ENCODE measurements at regions not wholly inside any gene's neighbourhood (a gene's known extent, or its start where the extent isn't known, plus 50 kb on each side); places are given as distances from the start of the nearest gene placed in this dataset.

- H3K9me3 Mint-ChIP-seq, result peaks cover 7% of the 10 kb centered on the region
These were observed 308.7 kb downstream of the MED10 start for GRCh38 chr5:6069496-6070185.

GRCh38 chr5:6066016-6066415, 312.3 kb downstream of the MED10 start:
- no peak overlapping the region for H3K4me3 Mint-ChIP-seq
- no peaks in the 10 kb centered on the region for H3K4me1 Mint-ChIP-seq (ENCODE audit: unreplicated experiment)
- H3K36me3 Mint-ChIP-seq, result no peaks in the 10 kb centered on the region
- no peaks in the 10 kb centered on the region for H3K9me3 Mint-ChIP-seq
- DNase-seq (ENCODE audit: extremely low spot score, unreplicated experiment), result no peak
- H3K27ac Mint-ChIP-seq, result no peak overlapping the region
- no peak for TF ChIP-seq CTCF (conservative IDR thresholded peaks at IDR 0.05)
- H3K27me3 Mint-ChIP-seq, result peaks cover 9% of the 10 kb centered on the region

More at GRCh38 chr5:6069496-6070185, 308.7 kb downstream of the MED10 start:
- DNase-seq (ENCODE audit: extremely low spot score, unreplicated experiment), result no peak
- no peak for TF ChIP-seq CTCF (conservative IDR thresholded peaks at IDR 0.05)
- Mint-ChIP-seq H3K4me3 (no peak overlapping the region), H3K27ac (no peak overlapping the region), H3K27me3 (peaks cover 12% of the 10 kb centered on the region), H3K4me1 (ENCODE audit: unreplicated experiment) (no peaks in the 10 kb centered on the region), H3K36me3 (no peaks in the 10 kb centered on the region)

- no peaks in the 10 kb centered on the region for H3K36me3 Mint-ChIP-seq
- H3K4me3 Mint-ChIP-seq, result no peak overlapping the region
- no peak for TF ChIP-seq CTCF (conservative IDR thresholded peaks at IDR 0.05)
- H3K27me3 Mint-ChIP-seq, result peaks cover 5% of the 10 kb centered on the region
- no peak for DNase-seq (ENCODE audit: extremely low spot score, unreplicated experiment)
- H3K9me3 Mint-ChIP-seq, result no peaks in the 10 kb centered on the region
- H3K27ac Mint-ChIP-seq, result no peak overlapping the region
- H3K4me1 Mint-ChIP-seq (ENCODE audit: unreplicated experiment), result no peaks in the 10 kb centered on the region
These were observed 319.1 kb downstream of the MED10 start for GRCh38 chr5:6059137-6059800.

- Mint-ChIP-seq H3K27ac (no peak overlapping the region), H3K9me3 (no peaks in the 10 kb centered on the region), H3K36me3 (no peaks in the 10 kb centered on the region), H3K27me3 (peaks cover 5% of the 10 kb centered on the region), H3K4me3 (no peak overlapping the region), H3K4me1 (ENCODE audit: unreplicated experiment) (no peaks in the 10 kb centered on the region)
- TF ChIP-seq CTCF (conservative IDR thresholded peaks at IDR 0.05), result no peak
- no peak for DNase-seq (ENCODE audit: extremely low spot score, unreplicated experiment)
These were observed 320.2 kb downstream of the MED10 start for GRCh38 chr5:6058055-6058715.

GRCh38 chr5:6056280-6056679, 322.1 kb downstream of the MED10 start:
- H3K36me3 Mint-ChIP-seq, result no peaks in the 10 kb centered on the region
- peaks cover 7% of the 10 kb centered on the region for H3K27me3 Mint-ChIP-seq
- DNase-seq (ENCODE audit: extremely low spot score, unreplicated experiment), result no peak
- TF ChIP-seq CTCF (conservative IDR thresholded peaks at IDR 0.05), result no peak
- no peak overlapping the region for H3K4me3 Mint-ChIP-seq
- H3K9me3 Mint-ChIP-seq, result no peaks in the 10 kb centered on the region
- no peak overlapping the region for H3K27ac Mint-ChIP-seq
- no peaks in the 10 kb centered on the region for H3K4me1 Mint-ChIP-seq (ENCODE audit: unreplicated experiment)
